ENCODE measurements at regions not wholly inside any gene's neighbourhood (a gene's known extent, or its start where the extent isn't known, plus 50 kb on each side); places are given as distances from the start of the nearest gene placed in this dataset.
"Not testable (repeated sequence)": the region's sequence is repeated elsewhere in the genome, so short reads cannot be mapped to it uniquely, and the experiment has no call there.

DNA sequence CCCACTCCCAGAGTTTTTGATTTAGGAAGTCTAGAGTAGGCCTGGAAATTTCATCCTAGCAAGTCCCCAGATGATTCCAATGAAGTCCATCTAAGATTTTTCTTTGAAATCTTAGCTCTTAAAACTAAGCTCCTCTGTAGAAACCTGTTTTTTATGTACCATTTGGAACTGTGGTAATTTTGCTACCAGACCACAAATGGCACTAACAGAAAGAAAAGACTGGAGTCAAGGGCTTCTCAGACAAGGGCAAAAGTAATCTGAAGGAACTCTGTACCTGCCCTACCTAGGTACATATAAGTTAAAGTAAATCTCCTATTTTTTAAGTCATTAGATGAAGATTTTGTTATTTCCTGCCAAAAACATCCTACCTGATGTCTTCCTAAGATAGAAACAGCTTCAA lies 155.0 kb upstream of the HTR1E start:
- H3K9me3 ChIP-seq (ENCODE audit: control insufficient read depth in 2 of 2, low read length in 2 of 2), result no peaks in the 10 kb centered on the region
- no peak for ATAC-seq (ENCODE audit: low read depth in 2 of 2)
- Mint-ChIP-seq H3K4me1 (no peaks in the 10 kb centered on the region), H3K27ac (no peak overlapping the region), H3K9me3 (peaks cover 0 to 4% (median 0%) of the 10 kb centered on the region in 7 donors), H3K36me3 (no peaks in the 10 kb centered on the region), H3K27me3 (no peaks in the 10 kb centered on the region), H3K4me3 (no peak overlapping the region)
- no peaks in the 10 kb centered on the region for H3K4me1 ChIP-seq (ENCODE audit: control insufficient read depth, insufficient read depth, low read length, poor library complexity, severe bottlenecking)
- H3K4me3 ChIP-seq (ENCODE audit: low read depth, low read length), result no peak overlapping the region
- DNase-seq, result no peak
- H3K36me3 ChIP-seq (ENCODE audit: control insufficient read depth, insufficient read depth, low read length), result no peaks in the 10 kb centered on the region
- H3K27ac ChIP-seq (ENCODE audit: insufficient read depth, low read length, poor library complexity, severe bottlenecking), result no peak overlapping the region
- H3K27me3 ChIP-seq (ENCODE audit: control insufficient read depth, insufficient read depth, low read length), result no peaks in the 10 kb centered on the region

DNA sequence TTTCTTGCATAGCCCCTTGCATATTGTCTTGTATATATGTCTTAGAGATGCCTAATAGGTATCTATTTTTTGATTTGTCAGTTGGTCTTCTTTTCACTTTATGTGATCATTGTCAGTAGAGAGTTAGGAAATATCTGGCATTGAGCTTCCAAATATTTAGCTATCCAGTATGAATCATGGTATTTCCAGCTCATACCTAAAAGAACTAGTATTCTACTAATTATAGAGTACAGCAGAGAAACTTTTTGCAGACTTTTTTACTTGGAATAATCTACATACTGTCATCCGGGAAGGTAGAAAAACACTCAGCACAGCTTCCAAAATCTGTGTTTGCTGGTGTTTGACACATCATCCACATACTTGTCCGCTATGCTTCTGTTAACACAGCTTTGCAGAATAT lies 156.4 kb upstream of the HTR1E start:
- H3K4me1 ChIP-seq (ENCODE audit: control insufficient read depth, insufficient read depth, low read length, poor library complexity, severe bottlenecking), result no peaks in the 10 kb centered on the region
- H3K27ac Mint-ChIP-seq, result no peak overlapping the region

GRCh38 chr6:86775893-86776292 lies 161.4 kb upstream of the HTR1E start:
- Histone ChIP-seq H3K4me3 (ENCODE audit: low read depth, low read length) (no peak overlapping the region), H3K9me3 (ENCODE audit: control insufficient read depth in 2 of 2, low read length in 2 of 2) (no peaks in the 10 kb centered on the region), H3K4me1 (ENCODE audit: control insufficient read depth, insufficient read depth, low read length, poor library complexity, severe bottlenecking) (no peaks in the 10 kb centered on the region), H3K36me3 (ENCODE audit: control insufficient read depth, insufficient read depth, low read length) (no peaks in the 10 kb centered on the region), H3K27me3 (ENCODE audit: control insufficient read depth, insufficient read depth, low read length) (no peaks in the 10 kb centered on the region), H3K27ac (ENCODE audit: insufficient read depth, low read length, poor library complexity, severe bottlenecking) (no peak overlapping the region)
- DNase-seq (no peak), ATAC-seq (ENCODE audit: low read depth in 2 of 2) (no peak)
- H3K27ac Mint-ChIP-seq, result no peak overlapping the region
- H3K27me3 Mint-ChIP-seq, result no peaks in the 10 kb centered on the region
- H3K36me3 Mint-ChIP-seq, result no peaks in the 10 kb centered on the region
- no peak overlapping the region for H3K4me3 Mint-ChIP-seq
- peaks cover 0 to 4% (median 0%) of the 10 kb centered on the region in 7 donors for H3K9me3 Mint-ChIP-seq
- H3K4me1 Mint-ChIP-seq, result no peaks in the 10 kb centered on the region

More for the DNA sequence above, 156.4 kb upstream of the HTR1E start:
- no peaks in the 10 kb centered on the region for H3K36me3 Mint-ChIP-seq
- ATAC-seq (ENCODE audit: low read depth in 2 of 2) (no peak), DNase-seq (no peak)
- no peaks in the 10 kb centered on the region for H3K4me1 Mint-ChIP-seq
- H3K27ac ChIP-seq (ENCODE audit: insufficient read depth, low read length, poor library complexity, severe bottlenecking), result no peak overlapping the region
- H3K4me3 ChIP-seq (ENCODE audit: low read depth, low read length), result no peak overlapping the region
- H3K4me3 Mint-ChIP-seq, result no peak overlapping the region
- no peaks in the 10 kb centered on the region for H3K27me3 ChIP-seq (ENCODE audit: control insufficient read depth, insufficient read depth, low read length)
- H3K36me3 ChIP-seq (ENCODE audit: control insufficient read depth, insufficient read depth, low read length), result no peaks in the 10 kb centered on the region
- H3K27me3 Mint-ChIP-seq, result no peaks in the 10 kb centered on the region
- peaks cover 0 to 4% (median 0%) of the 10 kb centered on the region in 7 donors for H3K9me3 Mint-ChIP-seq
- no peaks in the 10 kb centered on the region for H3K9me3 ChIP-seq (ENCODE audit: control insufficient read depth in 2 of 2, low read length in 2 of 2)

- Histone ChIP-seq H3K27ac (ENCODE audit: insufficient read depth, low read length, poor library complexity, severe bottlenecking) (no peak overlapping the region), H3K4me3 (ENCODE audit: low read depth, low read length) (no peak overlapping the region), H3K4me1 (ENCODE audit: control insufficient read depth, insufficient read depth, low read length, poor library complexity, severe bottlenecking) (no peaks in the 10 kb centered on the region), H3K27me3 (ENCODE audit: control insufficient read depth, insufficient read depth, low read length) (no peaks in the 10 kb centered on the region), H3K9me3 (ENCODE audit: control insufficient read depth in 2 of 2, low read length in 2 of 2) (peaks cover 0 to under 1% of the 10 kb centered on the region in 2 experiments), H3K36me3 (ENCODE audit: control insufficient read depth, insufficient read depth, low read length) (no peaks in the 10 kb centered on the region)
- H3K36me3 Mint-ChIP-seq, result no peaks in the 10 kb centered on the region
- H3K4me1 Mint-ChIP-seq, result no peaks in the 10 kb centered on the region
- H3K9me3 Mint-ChIP-seq, result peaks cover 0 to 12% (median 4%) of the 10 kb centered on the region in 7 donors
- no peaks in the 10 kb centered on the region for H3K27me3 Mint-ChIP-seq
- ATAC-seq (ENCODE audit: low read depth in 2 of 2) (no peak), DNase-seq (no peak)
- no peak overlapping the region for H3K27ac Mint-ChIP-seq
- no peak overlapping the region for H3K4me3 Mint-ChIP-seq
These were observed 172.1 kb upstream of the HTR1E start for GRCh38 chr6:86765211-86765610.

DNA sequence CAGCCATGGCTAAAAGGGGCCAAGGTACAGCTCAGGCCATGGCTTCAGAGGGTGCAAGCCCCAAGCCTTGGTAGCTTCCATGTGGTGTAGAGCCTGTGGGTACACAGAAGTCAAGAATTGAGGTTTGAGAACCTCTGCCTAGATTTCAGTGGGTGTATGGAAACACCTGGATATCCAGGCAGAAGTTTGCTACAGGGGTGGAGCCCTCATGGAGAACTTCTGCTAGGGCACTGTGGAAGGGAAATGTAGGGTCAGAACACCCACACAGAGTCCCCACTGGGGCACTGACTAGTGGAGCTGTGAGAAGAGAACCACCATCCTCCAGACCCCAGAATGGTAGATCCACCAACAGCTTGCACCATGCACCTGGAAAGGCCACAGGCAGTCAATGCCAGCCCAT lies 177.4 kb upstream of the HTR1E start:
- H3K4me1 ChIP-seq (ENCODE audit: control insufficient read depth, insufficient read depth, low read length, poor library complexity, severe bottlenecking); H3K4me1 Mint-ChIP-seq; H3K27ac Mint-ChIP-seq; H3K4me3 ChIP-seq (ENCODE audit: low read depth, low read length); H3K36me3 Mint-ChIP-seq; H3K27me3 Mint-ChIP-seq; H3K4me3 Mint-ChIP-seq; H3K27me3 ChIP-seq (ENCODE audit: control insufficient read depth, insufficient read depth, low read length); ATAC-seq (ENCODE audit: low read depth in 2 of 2); DNase-seq; H3K36me3 ChIP-seq (ENCODE audit: control insufficient read depth, insufficient read depth, low read length); H3K27ac ChIP-seq (ENCODE audit: insufficient read depth, low read length, poor library complexity, severe bottlenecking): not testable (repeated sequence)
- peaks cover 0 to 12% of the 10 kb centered on the region in 2 experiments for H3K9me3 ChIP-seq (ENCODE audit: control insufficient read depth in 2 of 2, low read length in 2 of 2)
- peaks cover 0 to 11% (median 5%) of the 10 kb centered on the region in 7 donors for H3K9me3 Mint-ChIP-seq

GRCh38 chr6:86756640-86757229 lies 180.6 kb upstream of the HTR1E start:
- H3K36me3 Mint-ChIP-seq, result no peaks in the 10 kb centered on the region
- H3K9me3 Mint-ChIP-seq, result peaks cover 0 to 6% (median 4%) of the 10 kb centered on the region in 7 donors
- no peak overlapping the region for H3K27ac Mint-ChIP-seq
- no peaks in the 10 kb centered on the region for H3K4me1 Mint-ChIP-seq
- no peak overlapping the region for H3K4me3 ChIP-seq (ENCODE audit: low read depth, low read length)
- H3K4me1 ChIP-seq (ENCODE audit: control insufficient read depth, insufficient read depth, low read length, poor library complexity, severe bottlenecking), result no peaks in the 10 kb centered on the region
- no peak for DNase-seq
- H3K36me3 ChIP-seq (ENCODE audit: control insufficient read depth, insufficient read depth, low read length), result no peaks in the 10 kb centered on the region
- H3K9me3 ChIP-seq (ENCODE audit: control insufficient read depth in 2 of 2, low read length in 2 of 2), result peaks cover 0 to 12% of the 10 kb centered on the region in 2 experiments
- H3K27ac ChIP-seq (ENCODE audit: insufficient read depth, low read length, poor library complexity, severe bottlenecking), result no peak overlapping the region
- ATAC-seq (ENCODE audit: low read depth in 2 of 2), result no peak
- no peaks in the 10 kb centered on the region for H3K27me3 Mint-ChIP-seq
- H3K27me3 ChIP-seq (ENCODE audit: control insufficient read depth, insufficient read depth, low read length), result no peaks in the 10 kb centered on the region
- no peak overlapping the region for H3K4me3 Mint-ChIP-seq

GRCh38 chr6:86744048-86744447 lies 193.3 kb upstream of the HTR1E start:
- H3K4me1 ChIP-seq (ENCODE audit: control insufficient read depth, insufficient read depth, low read length, poor library complexity, severe bottlenecking), result no peaks in the 10 kb centered on the region
- no peak overlapping the region for H3K4me3 Mint-ChIP-seq

DNA sequence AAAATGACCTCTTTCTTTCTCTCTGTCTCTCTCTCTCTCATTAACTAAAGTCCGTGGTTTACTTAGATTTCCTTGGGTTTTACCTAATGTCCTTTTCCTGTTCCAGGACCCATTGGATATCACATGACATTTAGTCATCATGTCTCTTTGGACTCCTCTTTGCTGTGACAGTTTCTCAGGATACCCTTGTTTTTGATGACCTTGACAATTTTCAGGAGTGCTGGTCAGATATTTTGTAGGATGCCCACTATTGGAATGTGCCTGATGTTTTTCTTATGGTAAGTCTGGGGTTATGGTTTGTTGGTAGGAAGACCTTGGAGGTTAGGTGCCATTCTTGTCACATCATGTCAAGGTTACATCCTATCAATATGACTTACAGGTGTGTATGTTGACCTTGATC lies 199.2 kb upstream of the HTR1E start:
- H3K9me3 ChIP-seq (ENCODE audit: control insufficient read depth in 2 of 2, low read length in 2 of 2), result no peaks in the 10 kb centered on the region
- H3K36me3 Mint-ChIP-seq, result no peaks in the 10 kb centered on the region
- H3K9me3 Mint-ChIP-seq, result peaks cover 0 to 15% (median 5%) of the 10 kb centered on the region in 7 donors
- no peak overlapping the region for H3K27ac Mint-ChIP-seq
- no peaks in the 10 kb centered on the region for H3K4me1 ChIP-seq (ENCODE audit: control insufficient read depth, insufficient read depth, low read length, poor library complexity, severe bottlenecking)
- DNase-seq (no peak), ATAC-seq (ENCODE audit: low read depth in 2 of 2) (no peak)
- no peaks in the 10 kb centered on the region for H3K27me3 ChIP-seq (ENCODE audit: control insufficient read depth, insufficient read depth, low read length)
- H3K27me3 Mint-ChIP-seq, result no peaks in the 10 kb centered on the region
- no peaks in the 10 kb centered on the region for H3K36me3 ChIP-seq (ENCODE audit: control insufficient read depth, insufficient read depth, low read length)
- H3K4me1 Mint-ChIP-seq, result no peaks in the 10 kb centered on the region
- no peak overlapping the region for H3K4me3 ChIP-seq (ENCODE audit: low read depth, low read length)
- H3K4me3 Mint-ChIP-seq, result no peak overlapping the region
- H3K27ac ChIP-seq (ENCODE audit: insufficient read depth, low read length, poor library complexity, severe bottlenecking), result no peak overlapping the region

More at GRCh38 chr6:86744048-86744447, 193.3 kb upstream of the HTR1E start:
- DNase-seq (no peak), ATAC-seq (ENCODE audit: low read depth in 2 of 2) (no peak)
- Histone ChIP-seq H3K27ac (ENCODE audit: insufficient read depth, low read length, poor library complexity, severe bottlenecking) (no peak overlapping the region), H3K36me3 (ENCODE audit: control insufficient read depth, insufficient read depth, low read length) (no peaks in the 10 kb centered on the region), H3K9me3 (ENCODE audit: control insufficient read depth in 2 of 2, low read length in 2 of 2) (no peaks in the 10 kb centered on the region), H3K27me3 (ENCODE audit: control insufficient read depth, insufficient read depth, low read length) (no peaks in the 10 kb centered on the region), H3K4me3 (ENCODE audit: low read depth, low read length) (no peak overlapping the region)
- H3K36me3 Mint-ChIP-seq, result no peaks in the 10 kb centered on the region
- H3K9me3 Mint-ChIP-seq, result peaks cover 0 to 9% (median 5%) of the 10 kb centered on the region in 7 donors
- H3K27ac Mint-ChIP-seq, result no peak overlapping the region
- no peaks in the 10 kb centered on the region for H3K27me3 Mint-ChIP-seq
- H3K4me1 Mint-ChIP-seq, result peaks cover 0 to 6% (median 0%) of the 10 kb centered on the region in 4 donors

Data from CD4-positive, CD25-positive, alpha-beta regulatory T cell (primary cell).